ENCODE measurements at regions not wholly inside any gene's neighbourhood (a gene's known extent, or its start where the extent isn't known, plus 50 kb on each side); places are given as distances from the start of the nearest gene placed in this dataset.

DNA sequence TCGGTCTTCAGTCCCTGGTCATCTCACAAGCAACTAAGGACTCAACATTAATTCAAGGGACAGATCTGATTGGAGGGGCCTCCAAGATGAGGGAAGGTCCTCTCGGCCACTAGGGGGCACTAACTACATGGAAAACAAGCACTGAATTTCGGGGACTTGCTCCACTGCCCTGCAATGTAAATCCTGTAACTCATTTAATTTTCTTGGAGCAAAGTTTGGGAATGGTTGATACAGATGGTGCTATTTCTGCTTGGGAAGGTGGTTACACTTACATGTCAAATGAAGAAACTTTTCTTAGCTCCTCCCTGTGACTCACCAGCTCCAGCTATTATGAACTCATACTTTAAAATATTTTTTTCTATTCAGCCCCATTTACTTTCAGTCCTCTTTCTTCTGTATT, 97.4 kb upstream of the KCNJ15 start:
- TF ChIP-seq, protein P1, sequence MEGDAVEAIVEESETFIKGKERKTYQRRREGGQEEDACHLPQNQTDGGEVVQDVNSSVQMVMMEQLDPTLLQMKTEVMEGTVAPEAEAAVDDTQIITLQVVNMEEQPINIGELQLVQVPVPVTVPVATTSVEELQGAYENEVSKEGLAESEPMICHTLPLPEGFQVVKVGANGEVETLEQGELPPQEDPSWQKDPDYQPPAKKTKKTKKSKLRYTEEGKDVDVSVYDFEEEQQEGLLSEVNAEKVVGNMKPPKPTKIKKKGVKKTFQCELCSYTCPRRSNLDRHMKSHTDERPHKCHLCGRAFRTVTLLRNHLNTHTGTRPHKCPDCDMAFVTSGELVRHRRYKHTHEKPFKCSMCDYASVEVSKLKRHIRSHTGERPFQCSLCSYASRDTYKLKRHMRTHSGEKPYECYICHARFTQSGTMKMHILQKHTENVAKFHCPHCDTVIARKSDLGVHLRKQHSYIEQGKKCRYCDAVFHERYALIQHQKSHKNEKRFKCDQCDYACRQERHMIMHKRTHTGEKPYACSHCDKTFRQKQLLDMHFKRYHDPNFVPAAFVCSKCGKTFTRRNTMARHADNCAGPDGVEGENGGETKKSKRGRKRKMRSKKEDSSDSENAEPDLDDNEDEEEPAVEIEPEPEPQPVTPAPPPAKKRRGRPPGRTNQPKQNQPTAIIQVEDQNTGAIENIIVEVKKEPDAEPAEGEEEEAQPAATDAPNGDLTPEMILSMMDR (IDR thresholded peaks at IDR 0.05 in 4 of 5, conservative IDR thresholded peaks at IDR 0.05 in 1 of 5) = peak; percentile 23 to 65 (median 37)
- TF ChIP-seq POLR2A (IDR thresholded peaks at IDR 0.05) = no peak

Data from gastrocnemius medialis (tissue), 4 donors.